Fibroblast of lung (primary cell): ENCODE measurements at regions not wholly inside any gene's neighbourhood (a gene's known extent, or its start where the extent isn't known, plus 50 kb on each side); places are given as distances from the start of the nearest gene placed in this dataset.
"Not testable (repeated sequence)": the region's sequence is repeated elsewhere in the genome, so short reads cannot be mapped to it uniquely, and the experiment has no call there.

Experiments used
- EZH2 ChIP-seq: IDR thresholded peaks from 2 replicates; pipeline ENCODE4 v1.5.1; 2012; ENCODE audit warnings: low read length, control low read depth, mild to moderate bottlenecking; ENCODE audit errors: missing control alignments
- TF ChIP-seq, protein P1 (sequence below), 2 donors: IDR thresholded peaks in 1 of 2; conservative IDR thresholded peaks in 1 of 2; 1 replicate in 1 of 2; 2 replicates in 1 of 2; pipeline ENCODE4 v1.5.1; 2011 to 2012; ENCODE audit warnings: low read length in 2 of 2, control low read depth in 1 of 2, inconsistent platforms in 1 of 2, low read depth in 1 of 2, mild to moderate bottlenecking in 1 of 2

- TF ChIP-seq, protein P1, sequence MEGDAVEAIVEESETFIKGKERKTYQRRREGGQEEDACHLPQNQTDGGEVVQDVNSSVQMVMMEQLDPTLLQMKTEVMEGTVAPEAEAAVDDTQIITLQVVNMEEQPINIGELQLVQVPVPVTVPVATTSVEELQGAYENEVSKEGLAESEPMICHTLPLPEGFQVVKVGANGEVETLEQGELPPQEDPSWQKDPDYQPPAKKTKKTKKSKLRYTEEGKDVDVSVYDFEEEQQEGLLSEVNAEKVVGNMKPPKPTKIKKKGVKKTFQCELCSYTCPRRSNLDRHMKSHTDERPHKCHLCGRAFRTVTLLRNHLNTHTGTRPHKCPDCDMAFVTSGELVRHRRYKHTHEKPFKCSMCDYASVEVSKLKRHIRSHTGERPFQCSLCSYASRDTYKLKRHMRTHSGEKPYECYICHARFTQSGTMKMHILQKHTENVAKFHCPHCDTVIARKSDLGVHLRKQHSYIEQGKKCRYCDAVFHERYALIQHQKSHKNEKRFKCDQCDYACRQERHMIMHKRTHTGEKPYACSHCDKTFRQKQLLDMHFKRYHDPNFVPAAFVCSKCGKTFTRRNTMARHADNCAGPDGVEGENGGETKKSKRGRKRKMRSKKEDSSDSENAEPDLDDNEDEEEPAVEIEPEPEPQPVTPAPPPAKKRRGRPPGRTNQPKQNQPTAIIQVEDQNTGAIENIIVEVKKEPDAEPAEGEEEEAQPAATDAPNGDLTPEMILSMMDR (conservative IDR thresholded peaks at IDR 0.05 in 1 of 2, IDR thresholded peaks at IDR 0.05 in 1 of 2; ENCODE audit: low read depth in 1 of 2, low read length in 2 of 2), result not testable (repeated sequence)
- not testable (repeated sequence) for TF ChIP-seq EZH2
These were observed 131.5 kb downstream of the PLCE1 start for GRCh38 chr10:94125268-94125667.
